ENCODE measurements at regions not wholly inside any gene's neighbourhood (a gene's known extent, or its start where the extent isn't known, plus 50 kb on each side); places are given as distances from the start of the nearest gene placed in this dataset.

DNA sequence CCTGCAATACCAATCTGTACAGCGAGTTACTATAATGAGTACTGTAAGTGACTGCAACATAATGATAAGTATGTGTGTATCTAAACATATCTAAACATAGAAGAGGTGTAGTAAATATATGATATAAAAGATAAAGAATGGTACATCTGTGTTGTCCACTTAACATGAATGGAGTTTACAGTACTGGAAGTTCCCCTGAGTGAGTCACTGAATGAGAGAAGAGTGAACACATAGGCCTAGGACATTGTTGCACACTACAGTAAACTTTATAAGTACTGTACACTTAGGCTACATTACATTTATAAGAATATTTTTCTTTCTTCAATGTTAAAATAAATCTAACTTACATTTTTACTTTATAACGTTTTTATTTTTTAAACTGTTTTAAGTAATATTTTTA lies 380.4 kb downstream of the MMUT start:
- Histone ChIP-seq H3K4me3 (replicated peaks; ENCODE audit: insufficient read depth, low read length) (no peak overlapping the region), H3K27me3 (ENCODE audit: insufficient read depth, poor library complexity, severe bottlenecking) (no peaks in the 10 kb centered on the region), H3K27ac (replicated peaks) (no peak overlapping the region)
- TF ChIP-seq, protein P1, sequence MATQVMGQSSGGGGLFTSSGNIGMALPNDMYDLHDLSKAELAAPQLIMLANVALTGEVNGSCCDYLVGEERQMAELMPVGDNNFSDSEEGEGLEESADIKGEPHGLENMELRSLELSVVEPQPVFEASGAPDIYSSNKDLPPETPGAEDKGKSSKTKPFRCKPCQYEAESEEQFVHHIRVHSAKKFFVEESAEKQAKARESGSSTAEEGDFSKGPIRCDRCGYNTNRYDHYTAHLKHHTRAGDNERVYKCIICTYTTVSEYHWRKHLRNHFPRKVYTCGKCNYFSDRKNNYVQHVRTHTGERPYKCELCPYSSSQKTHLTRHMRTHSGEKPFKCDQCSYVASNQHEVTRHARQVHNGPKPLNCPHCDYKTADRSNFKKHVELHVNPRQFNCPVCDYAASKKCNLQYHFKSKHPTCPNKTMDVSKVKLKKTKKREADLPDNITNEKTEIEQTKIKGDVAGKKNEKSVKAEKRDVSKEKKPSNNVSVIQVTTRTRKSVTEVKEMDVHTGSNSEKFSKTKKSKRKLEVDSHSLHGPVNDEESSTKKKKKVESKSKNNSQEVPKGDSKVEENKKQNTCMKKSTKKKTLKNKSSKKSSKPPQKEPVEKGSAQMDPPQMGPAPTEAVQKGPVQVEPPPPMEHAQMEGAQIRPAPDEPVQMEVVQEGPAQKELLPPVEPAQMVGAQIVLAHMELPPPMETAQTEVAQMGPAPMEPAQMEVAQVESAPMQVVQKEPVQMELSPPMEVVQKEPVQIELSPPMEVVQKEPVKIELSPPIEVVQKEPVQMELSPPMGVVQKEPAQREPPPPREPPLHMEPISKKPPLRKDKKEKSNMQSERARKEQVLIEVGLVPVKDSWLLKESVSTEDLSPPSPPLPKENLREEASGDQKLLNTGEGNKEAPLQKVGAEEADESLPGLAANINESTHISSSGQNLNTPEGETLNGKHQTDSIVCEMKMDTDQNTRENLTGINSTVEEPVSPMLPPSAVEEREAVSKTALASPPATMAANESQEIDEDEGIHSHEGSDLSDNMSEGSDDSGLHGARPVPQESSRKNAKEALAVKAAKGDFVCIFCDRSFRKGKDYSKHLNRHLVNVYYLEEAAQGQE (IDR thresholded peaks at IDR 0.05; ENCODE audit: insufficient replicate concordance, low read depth) = no peak
- TF ChIP-seq GABPA (IDR thresholded peaks at IDR 0.05; ENCODE audit: low read depth) (no peak), SPI1 (IDR thresholded peaks at IDR 0.05; ENCODE audit: borderline replicate concordance, low read depth) (no peak)
- TF ChIP-seq, protein P2, sequence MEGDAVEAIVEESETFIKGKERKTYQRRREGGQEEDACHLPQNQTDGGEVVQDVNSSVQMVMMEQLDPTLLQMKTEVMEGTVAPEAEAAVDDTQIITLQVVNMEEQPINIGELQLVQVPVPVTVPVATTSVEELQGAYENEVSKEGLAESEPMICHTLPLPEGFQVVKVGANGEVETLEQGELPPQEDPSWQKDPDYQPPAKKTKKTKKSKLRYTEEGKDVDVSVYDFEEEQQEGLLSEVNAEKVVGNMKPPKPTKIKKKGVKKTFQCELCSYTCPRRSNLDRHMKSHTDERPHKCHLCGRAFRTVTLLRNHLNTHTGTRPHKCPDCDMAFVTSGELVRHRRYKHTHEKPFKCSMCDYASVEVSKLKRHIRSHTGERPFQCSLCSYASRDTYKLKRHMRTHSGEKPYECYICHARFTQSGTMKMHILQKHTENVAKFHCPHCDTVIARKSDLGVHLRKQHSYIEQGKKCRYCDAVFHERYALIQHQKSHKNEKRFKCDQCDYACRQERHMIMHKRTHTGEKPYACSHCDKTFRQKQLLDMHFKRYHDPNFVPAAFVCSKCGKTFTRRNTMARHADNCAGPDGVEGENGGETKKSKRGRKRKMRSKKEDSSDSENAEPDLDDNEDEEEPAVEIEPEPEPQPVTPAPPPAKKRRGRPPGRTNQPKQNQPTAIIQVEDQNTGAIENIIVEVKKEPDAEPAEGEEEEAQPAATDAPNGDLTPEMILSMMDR (IDR thresholded peaks at IDR 0.05; ENCODE audit: insufficient read depth, low read length) = no peak
- DNase-seq (ENCODE audit: low read depth in 1 of 2, low spot score in 1 of 2) = no peak

DNA sequence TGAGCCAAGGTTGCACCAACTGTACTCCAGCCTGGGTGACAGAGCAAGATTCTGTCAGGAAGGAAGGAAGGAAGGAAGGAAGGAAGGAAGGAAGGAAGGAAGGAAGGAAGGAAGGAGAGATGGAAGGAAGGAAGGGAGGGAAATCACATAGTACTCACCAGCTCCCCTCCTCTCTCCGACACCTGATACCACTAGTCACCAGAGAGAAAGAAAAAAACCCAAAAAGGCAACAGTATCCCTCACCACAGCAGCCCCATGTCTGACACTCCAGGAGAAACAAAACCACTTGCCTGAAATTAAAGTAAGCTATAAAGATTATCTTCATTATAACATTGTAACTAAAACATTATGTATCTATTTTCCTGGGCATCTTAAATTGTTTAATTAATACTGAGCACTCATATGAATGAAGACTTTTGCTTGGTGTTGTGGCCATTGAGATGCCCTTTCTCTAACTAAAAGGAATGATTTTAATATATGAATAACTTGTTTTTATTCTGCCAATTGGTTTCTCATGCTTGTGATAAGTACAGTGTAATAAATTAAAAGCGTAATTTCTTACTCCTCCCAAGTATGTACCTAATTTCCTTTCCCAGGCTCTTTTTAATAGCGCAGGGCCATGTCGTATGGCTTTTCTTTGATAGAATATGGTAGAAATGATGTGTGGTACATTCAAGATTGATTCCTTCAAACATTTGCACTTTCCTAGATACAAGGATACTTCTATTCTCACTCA lies 390.0 kb downstream of the MMUT start:
- TF ChIP-seq GABPA (IDR thresholded peaks at IDR 0.05; ENCODE audit: low read depth) (no peak), POLR2AphosphoS5 (IDR thresholded peaks at IDR 0.05; ENCODE audit: low read depth) (no peak), SPI1 (IDR thresholded peaks at IDR 0.05; ENCODE audit: borderline replicate concordance, low read depth) (no peak)
- TF ChIP-seq, protein P2 (IDR thresholded peaks at IDR 0.05; ENCODE audit: insufficient read depth, low read length) = no peak
- TF ChIP-seq, protein P1 (IDR thresholded peaks at IDR 0.05; ENCODE audit: insufficient replicate concordance, low read depth) = no peak
- Histone ChIP-seq H3K27me3 (ENCODE audit: insufficient read depth, poor library complexity, severe bottlenecking) (no peaks in the 10 kb centered on the region), H3K4me3 (replicated peaks; ENCODE audit: insufficient read depth, low read length) (no peak overlapping the region), H3K27ac (replicated peaks) (no peak overlapping the region)
- no peak for DNase-seq (ENCODE audit: low read depth in 1 of 2, low spot score in 1 of 2)

DNA sequence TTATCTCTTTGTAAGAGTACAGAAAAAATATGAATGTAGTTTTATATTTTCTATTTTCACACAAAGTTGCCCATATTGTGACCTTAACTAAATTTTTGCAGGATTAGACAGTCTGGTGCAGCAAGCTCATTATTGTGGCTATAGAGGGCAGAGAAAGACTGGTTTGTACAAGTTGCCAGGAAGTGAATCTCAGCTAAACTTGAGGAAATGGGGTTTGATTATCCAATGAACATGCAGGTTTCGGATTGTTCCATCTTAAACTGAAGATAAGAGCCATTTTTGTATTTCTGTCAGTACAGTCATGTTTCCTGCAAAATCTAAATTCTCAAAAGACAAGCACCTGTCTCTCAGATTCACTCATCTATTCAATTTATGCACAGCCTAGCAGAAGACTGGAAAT lies 390.9 kb downstream of the MMUT start:
- no peak overlapping the region for H3K4me3 ChIP-seq (replicated peaks; ENCODE audit: insufficient read depth, low read length)
- no peaks in the 10 kb centered on the region for H3K27me3 ChIP-seq (ENCODE audit: insufficient read depth, poor library complexity, severe bottlenecking)
- no peak for DNase-seq (ENCODE audit: low read depth in 1 of 2, low spot score in 1 of 2)
- H3K27ac ChIP-seq (replicated peaks) = no peak overlapping the region
- TF ChIP-seq SPI1 (IDR thresholded peaks at IDR 0.05; ENCODE audit: borderline replicate concordance, low read depth) = no peak

DNA sequence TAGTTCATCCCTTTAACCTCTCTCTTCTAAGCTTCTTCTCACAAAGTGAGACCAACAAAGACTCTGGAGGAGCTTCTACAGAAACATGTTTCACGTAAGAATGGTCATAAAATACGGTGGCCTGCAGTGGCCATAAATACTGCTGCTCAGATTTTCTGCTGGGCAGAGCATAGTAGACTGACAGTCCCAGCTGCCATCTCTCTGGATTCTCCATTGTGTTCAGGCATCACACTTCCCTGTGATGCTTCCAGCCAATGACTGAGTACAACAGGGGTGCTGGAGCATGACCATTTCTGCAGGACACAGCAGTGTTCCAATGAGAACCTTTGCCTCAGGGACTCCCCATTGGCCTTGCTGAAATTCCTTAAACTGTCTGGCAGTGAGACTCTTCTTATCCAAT lies 392.6 kb downstream of the MMUT start:
- TF ChIP-seq, protein P1 (IDR thresholded peaks at IDR 0.05; ENCODE audit: insufficient replicate concordance, low read depth) = no peak
- TF ChIP-seq SPI1 (IDR thresholded peaks at IDR 0.05; ENCODE audit: borderline replicate concordance, low read depth) (no peak), GABPA (IDR thresholded peaks at IDR 0.05; ENCODE audit: low read depth) (no peak), POLR2AphosphoS5 (IDR thresholded peaks at IDR 0.05; ENCODE audit: low read depth) (no peak)
- TF ChIP-seq, protein P2 (IDR thresholded peaks at IDR 0.05; ENCODE audit: insufficient read depth, low read length) = no peak
- no peak for DNase-seq (ENCODE audit: low read depth in 1 of 2, low spot score in 1 of 2)
- Histone ChIP-seq H3K4me3 (replicated peaks; ENCODE audit: insufficient read depth, low read length) (no peak overlapping the region), H3K27ac (replicated peaks) (no peak overlapping the region), H3K27me3 (ENCODE audit: insufficient read depth, poor library complexity, severe bottlenecking) (no peaks in the 10 kb centered on the region)
